Breast epithelium (tissue), 3 donors: ENCODE measurements at regions not wholly inside any gene's neighbourhood (a gene's known extent, or its start where the extent isn't known, plus 50 kb on each side); places are given as distances from the start of the nearest gene placed in this dataset.

Experiments used
- CTCF ChIP-seq, 3 donors: fragments of 450-650 bp; IDR thresholded peaks; one replicate each; pipeline ENCODE4 v1.5.1; 2016 to 2017; ENCODE audit warnings: antibody characterized with exemption in 3 of 3, mild to moderate bottlenecking in 3 of 3, moderate library complexity in 3 of 3
- POLR2A ChIP-seq: fragments of 450-650 bp; IDR thresholded peaks from one replicate; pipeline ENCODE4 v1.6.1; 2016; ENCODE audit warnings: antibody characterized with exemption, mild to moderate bottlenecking, moderate library complexity
- POLR2AphosphoS5 ChIP-seq, 3 donors: sonication (generic); formaldehyde crosslinking; IDR thresholded peaks; one replicate each; pipeline ENCODE4 v1.6.1; 2017; ENCODE audit warnings: antibody characterized with exemption in 3 of 3

DNA sequence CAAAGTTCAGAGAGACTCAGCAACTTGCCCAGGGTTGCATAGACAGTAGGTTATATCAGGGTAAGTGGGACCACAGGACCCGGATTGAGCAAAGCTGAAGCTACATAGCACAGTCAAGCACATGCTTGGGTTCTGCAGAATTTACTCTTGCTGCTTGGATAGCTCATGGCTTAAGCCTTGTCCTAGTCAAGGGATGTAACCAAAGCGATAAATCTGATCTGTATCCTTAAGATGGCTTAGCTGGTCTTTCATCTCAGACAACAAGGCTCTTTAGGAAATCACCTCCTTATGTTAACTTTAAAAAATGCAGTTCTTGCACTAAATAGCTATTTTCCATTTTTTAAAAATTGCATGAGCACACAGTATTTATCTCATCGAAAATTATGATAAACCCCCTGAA is 158.5 kb downstream of the LPIN1 start:
- TF ChIP-seq POLR2A (no peak), CTCF (IDR thresholded peaks at IDR 0.05) (no peak), POLR2AphosphoS5 (IDR thresholded peaks at IDR 0.05) (no peak)
